Trophoblast cell (in vitro differentiated cells and primary cell): ENCODE measurements at regions not wholly inside any gene's neighbourhood (a gene's known extent, or its start where the extent isn't known, plus 50 kb on each side); places are given as distances from the start of the nearest gene placed in this dataset.
"Not testable (repeated sequence)": the region's sequence is repeated elsewhere in the genome, so short reads cannot be mapped to it uniquely, and the experiment has no call there.

Experiments used
- DNase-seq, 2 donors: peaks; one replicate each; pipeline ENCODE4 v3.0.0-alpha.2; 2016
- H2AFZ ChIP-seq: 2 replicates; pipeline ENCODE4 v1.6.1; 2013; ENCODE audit warnings: low read length, moderate library complexity, mild to moderate bottlenecking; ENCODE audit not compliant: insufficient read depth, poor library complexity
- H2AK5ac ChIP-seq: 2 replicates; pipeline ENCODE4 v1.6.1; 2013; ENCODE audit warnings: mild to moderate bottlenecking, low read length
- H2BK120ac ChIP-seq: 2 replicates; pipeline ENCODE4 v1.6.1; 2013; ENCODE audit warnings: low read length, mild to moderate bottlenecking, moderate library complexity; ENCODE audit not compliant: insufficient read depth, poor library complexity
- H2BK12ac ChIP-seq: 2 replicates; pipeline ENCODE4 v1.6.1; 2013; ENCODE audit warnings: mild to moderate bottlenecking, low read length, moderate library complexity
- H2BK5ac ChIP-seq: 2 replicates; pipeline ENCODE4 v1.6.1; 2013; ENCODE audit warnings: low read length, low read depth, moderate library complexity, mild to moderate bottlenecking; ENCODE audit not compliant: poor library complexity
- H3K14ac ChIP-seq: 2 replicates; pipeline ENCODE4 v1.6.1; 2013; ENCODE audit warnings: mild to moderate bottlenecking, low read length
- H3K18ac ChIP-seq: 2 replicates; pipeline ENCODE4 v1.6.1; 2013; ENCODE audit warnings: mild to moderate bottlenecking, low read length
- H3K23ac ChIP-seq: 2 replicates; pipeline ENCODE4 v1.6.1; 2013; ENCODE audit warnings: low read length
- H3K27ac ChIP-seq: 2 replicates; pipeline ENCODE4 v1.5.1; 2013; ENCODE audit warnings: low read depth, mild to moderate bottlenecking, inconsistent platforms, low read length, moderate library complexity
- H3K27me3 ChIP-seq: 2 replicates; pipeline ENCODE4 v1.6.1; 2013; ENCODE audit warnings: inconsistent platforms, mild to moderate bottlenecking, low read length, moderate library complexity; ENCODE audit not compliant: insufficient read depth
- H3K36me3 ChIP-seq, 2 experiments: 1 replicate in 1 of 2; 2 replicates in 1 of 2; pipeline ENCODE4 v1.6.1; 2013; ENCODE audit warnings: low read length in 2 of 2, mild to moderate bottlenecking in 2 of 2, moderate library complexity in 1 of 2; ENCODE audit not compliant: insufficient read depth in 2 of 2, control insufficient read depth in 1 of 2
- H3K4ac ChIP-seq: 2 replicates; pipeline ENCODE4 v1.6.1; 2013; ENCODE audit warnings: low read depth, mild to moderate bottlenecking, low read length, moderate library complexity
- H3K4me1 ChIP-seq, 2 experiments: 1 replicate in 1 of 2; 2 replicates in 1 of 2; pipeline ENCODE4 v1.6.1; 2013; ENCODE audit warnings: low read length in 2 of 2, mild to moderate bottlenecking in 2 of 2, moderate library complexity in 1 of 2; ENCODE audit not compliant: insufficient read depth in 2 of 2, control insufficient read depth in 1 of 2
- H3K4me2 ChIP-seq: 2 replicates; pipeline ENCODE4 v1.6.1; 2013; ENCODE audit warnings: inconsistent platforms, mild to moderate bottlenecking, low read length, moderate library complexity
- H3K4me3 ChIP-seq: 2 replicates; pipeline ENCODE4 v1.5.1; 2013; ENCODE audit warnings: mild to moderate bottlenecking, low read depth, low read length, inconsistent platforms
- H3K79me1 ChIP-seq: one replicate; pipeline ENCODE4 v1.6.1; 2013; ENCODE audit warnings: low read length
- H3K79me2 ChIP-seq: 2 replicates; pipeline ENCODE4 v1.6.1; 2013; ENCODE audit warnings: low read length, mild to moderate bottlenecking; ENCODE audit not compliant: control insufficient read depth, insufficient read depth, poor library complexity
- H3K9ac ChIP-seq: 2 replicates; pipeline ENCODE4 v1.6.1; 2013; ENCODE audit warnings: mild to moderate bottlenecking, low read length
- H3K9me3 ChIP-seq: 2 replicates; pipeline ENCODE4 v1.6.1; 2013; ENCODE audit warnings: low read depth, mild to moderate bottlenecking, control low read depth, inconsistent platforms, low read length; ENCODE audit not compliant: insufficient read depth
- H4K12ac ChIP-seq: 2 replicates; pipeline ENCODE4 v1.6.1; 2013; ENCODE audit warnings: low read depth, mild to moderate bottlenecking, low read length, moderate library complexity
- H4K8ac ChIP-seq: 2 replicates; pipeline ENCODE4 v1.6.1; 2013; ENCODE audit warnings: low read depth, mild to moderate bottlenecking, low read length, moderate library complexity
- H4K91ac ChIP-seq: one replicate; pipeline ENCODE4 v1.6.1; 2013; ENCODE audit warnings: low read depth, mild to moderate bottlenecking, low read length, moderate library complexity
- WGBS: extraction: QIAGEN DNeasy Blood & Tissue Kit; methylation state at CpG from one replicate; pipeline ENCODE4 v1.1.7; 2013; ENCODE audit warnings: missing lambda C conversion rate; ENCODE audit not compliant: insufficient read length, insufficient coverage; ENCODE audit errors: extremely low coverage; 5-methylcytosine and 5-hydroxymethylcytosine counted together

DNA sequence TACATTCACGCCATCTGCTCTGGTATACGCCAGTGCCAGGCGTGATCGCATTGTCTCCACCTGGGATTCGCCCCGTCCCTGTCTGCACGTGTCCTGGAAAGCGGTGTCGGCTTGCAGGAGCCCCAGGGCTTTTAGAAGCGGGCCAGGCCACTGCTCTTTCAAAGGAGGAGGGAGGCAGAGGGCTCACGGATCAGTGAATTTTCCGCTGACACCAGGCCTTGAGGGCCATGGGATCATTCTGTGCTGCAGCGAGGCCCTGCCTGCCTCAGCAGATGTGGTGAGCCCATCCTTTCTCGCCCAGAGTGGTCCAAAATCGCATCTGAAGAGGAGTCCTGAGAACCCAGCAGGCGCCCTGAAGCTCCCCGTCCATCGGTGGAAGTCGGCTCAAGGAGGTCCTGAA lies 686.4 kb downstream of the KCNJ18 start:
- not testable (repeated sequence) for H2AFZ ChIP-seq, DNase-seq, H3K23ac ChIP-seq, H2BK5ac ChIP-seq, H4K12ac ChIP-seq, H3K4me2 ChIP-seq, H2BK12ac ChIP-seq, H4K91ac ChIP-seq, H3K9ac ChIP-seq, H3K27me3 ChIP-seq, H4K8ac ChIP-seq, H3K27ac ChIP-seq, H3K79me1 ChIP-seq, H3K36me3 ChIP-seq, H2BK120ac ChIP-seq, H3K18ac ChIP-seq, H3K4me1 ChIP-seq, H3K79me2 ChIP-seq, H2AK5ac ChIP-seq, H3K4me3 ChIP-seq, H3K14ac ChIP-seq, H3K4ac ChIP-seq
- H3K9me3 ChIP-seq: peaks cover 14% of the 10 kb centered on the region
- WGBS: no CpG with 5 or more reads among the region's 19 CpGs

DNA sequence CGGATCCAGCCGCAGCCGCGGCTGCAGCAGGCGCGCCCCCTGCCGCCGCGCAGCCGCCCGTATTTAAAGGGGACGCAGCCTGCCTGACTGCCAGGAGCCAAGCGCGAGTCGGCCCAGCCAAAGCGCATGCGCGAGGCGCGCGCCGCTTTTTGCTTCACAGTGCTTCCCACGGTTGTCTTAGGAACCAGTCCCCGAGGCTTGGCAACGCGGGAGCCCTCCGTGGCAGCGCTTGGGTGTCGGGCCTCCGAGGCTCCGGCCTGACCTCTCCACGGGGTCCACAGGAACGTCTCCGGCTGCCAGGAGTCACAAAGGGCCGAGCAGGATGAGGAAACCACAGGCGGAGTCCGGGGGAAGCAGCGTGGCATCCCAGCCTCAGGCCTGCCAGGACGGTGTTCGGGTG lies 689.3 kb downstream of the KCNJ18 start:
- not testable (repeated sequence) for H3K18ac ChIP-seq, H3K4me2 ChIP-seq, H2BK12ac ChIP-seq, H3K79me2 ChIP-seq, H2AK5ac ChIP-seq, H3K79me1 ChIP-seq, H2AFZ ChIP-seq, H3K4me3 ChIP-seq, H3K9me3 ChIP-seq, H4K8ac ChIP-seq, H3K14ac ChIP-seq, H4K91ac ChIP-seq, H2BK120ac ChIP-seq, H3K27me3 ChIP-seq, H3K27ac ChIP-seq, H3K23ac ChIP-seq, H2BK5ac ChIP-seq, H3K36me3 ChIP-seq, H3K4ac ChIP-seq, H3K9ac ChIP-seq, DNase-seq, H4K12ac ChIP-seq, H3K4me1 ChIP-seq
- WGBS: no CpG with 5 or more reads among the region's 40 CpGs

DNA sequence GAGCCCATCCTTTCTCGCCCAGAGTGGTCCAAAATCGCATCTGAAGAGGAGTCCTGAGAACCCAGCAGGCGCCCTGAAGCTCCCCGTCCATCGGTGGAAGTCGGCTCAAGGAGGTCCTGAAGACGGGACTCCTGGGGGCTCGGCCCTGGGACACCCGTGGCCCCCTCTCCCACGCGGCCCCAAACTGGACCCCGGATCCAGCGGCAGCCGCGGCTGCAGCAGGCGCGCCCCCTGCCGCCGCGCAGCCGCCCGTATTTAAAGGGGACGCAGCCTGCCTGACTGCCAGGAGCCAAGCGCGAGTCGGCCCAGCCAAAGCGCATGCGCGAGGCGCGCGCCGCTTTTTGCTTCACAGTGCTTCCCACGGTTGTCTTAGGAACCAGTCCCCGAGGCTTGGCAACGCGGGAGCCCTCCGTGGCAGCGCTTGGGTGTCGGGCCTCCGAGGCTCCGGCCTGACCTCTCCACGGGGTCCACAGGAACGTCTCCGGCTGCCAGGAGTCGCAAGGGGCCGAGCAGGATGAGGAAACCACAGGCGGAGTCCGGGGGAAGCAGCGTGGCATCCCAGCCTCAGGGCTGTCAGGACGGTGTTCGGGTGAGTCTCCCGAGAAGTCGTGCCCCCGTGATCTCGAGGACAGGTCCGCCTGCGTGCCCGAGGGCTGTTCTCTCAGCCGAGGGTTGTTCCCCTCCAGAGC lies 691.6 kb downstream of the KCNJ18 start:
- H3K18ac ChIP-seq, H4K91ac ChIP-seq, DNase-seq, H3K27ac ChIP-seq, H2BK5ac ChIP-seq, H3K23ac ChIP-seq, H4K12ac ChIP-seq, H3K79me1 ChIP-seq, H2AFZ ChIP-seq, H3K36me3 ChIP-seq, H3K4ac ChIP-seq, H4K8ac ChIP-seq, H3K14ac ChIP-seq, H2AK5ac ChIP-seq, H3K9me3 ChIP-seq, H3K79me2 ChIP-seq, H2BK12ac ChIP-seq, H3K9ac ChIP-seq, H3K4me3 ChIP-seq, H3K4me1 ChIP-seq, H3K4me2 ChIP-seq, H3K27me3 ChIP-seq, H2BK120ac ChIP-seq: not testable (repeated sequence)
- WGBS: no CpG with 5 or more reads among the region's 60 CpGs

DNA sequence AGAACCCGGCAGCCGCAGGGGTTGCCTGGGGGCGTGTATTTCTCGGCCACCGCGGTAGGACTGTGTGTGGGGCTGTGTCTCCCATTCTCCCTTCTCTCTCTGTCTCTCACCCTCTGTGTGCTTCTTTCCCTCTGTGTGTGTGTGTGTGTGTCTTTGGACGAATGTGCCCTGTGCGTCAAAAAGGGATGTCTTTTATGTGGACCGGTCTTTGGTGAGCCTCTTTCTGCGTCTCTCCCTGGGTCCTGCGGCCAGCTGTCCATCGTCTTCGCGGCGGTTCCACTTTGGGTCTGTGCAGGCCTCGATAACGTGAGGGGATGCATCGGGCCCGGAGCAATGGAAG lies 692.1 kb downstream of the KCNJ18 start:
- H3K36me3 ChIP-seq, H3K4me3 ChIP-seq, H2BK12ac ChIP-seq, H3K18ac ChIP-seq, H4K8ac ChIP-seq, H3K23ac ChIP-seq, DNase-seq, H3K9ac ChIP-seq, H2BK5ac ChIP-seq, H3K4me2 ChIP-seq, H3K27ac ChIP-seq, H3K79me1 ChIP-seq, H3K4me1 ChIP-seq, H4K91ac ChIP-seq, H3K27me3 ChIP-seq, H3K14ac ChIP-seq, H2BK120ac ChIP-seq, H4K12ac ChIP-seq, H2AFZ ChIP-seq, H2AK5ac ChIP-seq, H3K9me3 ChIP-seq, H3K4ac ChIP-seq, H3K79me2 ChIP-seq: not testable (repeated sequence)
- no CpG with 5 or more reads among the region's 19 CpGs for WGBS
